GM04503 (cell line): ENCODE measurements at regions not wholly inside any gene's neighbourhood (a gene's known extent, or its start where the extent isn't known, plus 50 kb on each side); places are given as distances from the start of the nearest gene placed in this dataset.

Source experiments
- DNase-seq: peaks from one replicate; pipeline ENCODE4 v3.0.0-alpha.2; 2012; ENCODE audit warnings: low read depth

DNA sequence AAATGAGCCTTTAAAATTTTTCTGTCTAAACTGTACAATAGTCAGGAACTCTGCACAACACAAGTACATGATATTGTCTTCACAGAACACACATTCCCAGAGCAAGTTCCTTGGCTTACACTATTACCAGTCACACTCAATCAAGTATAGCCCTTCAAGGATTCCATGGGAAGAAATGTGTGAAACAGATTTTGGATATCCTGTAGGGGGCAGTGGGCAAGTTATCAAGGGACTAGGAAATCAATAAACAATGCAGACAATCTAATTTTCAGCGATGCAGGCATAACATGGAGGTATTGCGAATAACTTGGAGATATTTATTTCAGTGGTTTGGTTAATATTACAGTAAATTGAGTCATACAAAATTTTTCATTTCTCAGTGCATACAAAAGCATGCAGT lies 1171.5 kb upstream of the NUDT12 start:
- no peak for DNase-seq

DNA sequence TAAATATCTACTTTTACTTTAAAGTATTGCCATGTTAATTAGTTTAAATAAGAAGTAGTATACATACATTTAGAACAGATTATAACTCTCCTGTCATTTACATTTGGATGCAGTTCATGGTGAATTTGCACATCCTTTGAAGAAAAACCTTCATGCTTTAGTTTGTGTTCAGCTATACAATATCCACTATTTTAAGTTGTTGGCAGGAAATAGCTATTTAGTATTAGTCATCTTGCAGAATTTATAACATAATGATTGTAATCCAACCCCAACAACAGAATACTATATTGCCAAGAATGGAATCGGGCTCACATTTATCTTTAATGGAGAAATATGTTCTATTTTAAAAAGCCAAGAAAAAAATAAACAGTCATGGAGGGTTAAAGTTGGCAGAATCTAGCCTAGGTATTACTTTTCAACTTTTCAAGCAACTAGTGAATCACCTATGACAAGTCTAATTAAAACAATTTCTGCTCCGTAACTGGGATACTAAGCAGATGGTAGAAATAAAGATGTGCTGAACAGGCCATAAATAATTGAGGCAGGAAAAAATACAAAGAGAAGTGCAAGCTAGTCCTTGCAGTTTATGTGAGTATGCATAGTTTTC lies 1170.6 kb upstream of the NUDT12 start:
- no peak for DNase-seq

DNA sequence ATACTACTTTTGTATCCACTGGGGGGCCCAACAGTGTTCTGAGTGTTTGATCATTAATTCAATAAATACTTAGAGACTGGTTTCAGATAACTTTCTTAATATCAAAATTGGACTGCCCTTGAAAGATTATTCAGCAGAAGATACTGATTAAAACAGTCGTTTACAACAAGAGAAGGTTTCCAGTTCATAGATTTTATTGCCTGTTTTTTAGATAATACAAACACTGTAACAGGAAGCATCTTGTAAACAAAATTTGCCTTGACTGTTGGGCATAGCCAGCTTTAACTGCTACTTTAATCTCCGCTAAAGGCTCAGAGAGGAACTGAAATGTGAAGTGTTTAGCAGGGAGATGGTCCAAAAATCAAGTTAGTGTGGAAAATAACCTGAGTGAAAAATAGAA lies 1168.7 kb upstream of the NUDT12 start:
- DNase-seq, result no peak

GRCh38 chr5:104708027-104708426 lies 1145.4 kb upstream of the NUDT12 start:
- DNase-seq, result no peak

DNA sequence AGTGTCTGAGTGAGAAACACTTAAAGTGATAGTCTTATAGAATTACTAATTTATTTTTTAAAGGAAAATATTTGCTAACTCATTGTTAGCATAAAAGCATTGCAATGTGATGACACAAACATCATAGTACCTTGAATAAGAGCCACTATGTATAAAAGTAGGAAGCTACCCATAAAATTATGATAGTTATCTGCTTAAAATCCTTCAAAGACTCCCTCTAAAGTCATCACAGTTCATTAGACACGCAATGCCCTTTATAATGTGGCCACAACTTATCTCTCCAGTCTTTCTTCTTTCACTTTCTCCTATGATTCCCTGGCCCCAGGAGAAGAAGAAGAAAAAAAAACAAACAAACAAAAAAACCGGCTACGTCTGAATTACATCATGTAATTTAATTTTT lies 1144.0 kb upstream of the NUDT12 start:
- DNase-seq, result no peak

- DNase-seq, result no peak
These were observed 1139.6 kb upstream of the NUDT12 start for GRCh38 chr5:104702212-104702611.

GRCh38 chr5:104699438-104699837 lies 1136.8 kb upstream of the NUDT12 start:
- no peak for DNase-seq

GRCh38 chr5:104661256-104661655 lies 1098.7 kb upstream of the NUDT12 start:
- DNase-seq, result no peak

DNA sequence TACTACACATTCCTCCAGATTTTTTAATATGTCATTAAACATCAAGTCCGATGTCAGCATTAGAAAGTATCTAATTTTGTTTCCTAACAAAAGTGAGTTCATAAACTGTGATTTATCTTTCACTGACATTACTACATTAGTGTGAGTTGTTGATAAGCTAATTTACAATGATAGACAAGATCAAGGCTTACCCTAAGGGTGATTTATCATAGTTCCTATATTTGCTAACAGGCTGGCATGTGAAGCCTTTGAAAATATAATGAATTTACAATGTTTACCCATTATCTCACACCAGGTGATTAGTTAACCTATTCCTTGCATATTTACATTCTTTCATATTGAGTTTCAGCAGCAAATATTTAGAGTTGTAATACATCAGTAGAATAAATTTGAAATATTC lies 1096.9 kb upstream of the NUDT12 start:
- no peak for DNase-seq

DNA sequence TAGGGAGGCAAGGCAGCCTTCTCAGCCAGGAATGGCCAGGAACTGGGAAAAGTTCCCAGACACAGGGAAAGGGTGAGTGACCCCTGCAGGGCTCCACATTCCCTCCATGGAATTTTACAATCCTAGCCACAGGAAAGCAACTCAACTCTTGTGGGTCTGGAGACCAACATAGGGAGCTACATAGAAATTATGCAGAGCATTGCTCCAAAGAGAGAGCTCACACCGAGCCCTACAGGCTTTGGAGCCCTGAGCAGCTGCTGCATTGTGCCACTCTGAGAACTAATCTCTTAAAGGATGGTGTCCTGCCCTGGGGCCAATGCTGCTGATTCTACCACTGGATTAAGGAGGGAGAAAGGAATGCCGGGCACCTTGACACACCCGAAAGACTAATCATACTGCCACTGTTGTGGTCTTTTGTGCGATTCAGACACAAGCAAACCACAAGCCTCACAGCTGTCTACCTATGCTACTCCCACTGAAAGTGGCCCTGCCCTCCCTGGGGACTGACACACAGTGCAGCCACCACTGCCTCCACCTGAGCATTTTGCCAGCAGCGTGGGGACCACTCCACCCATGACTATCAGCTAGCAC lies 1089.8 kb upstream of the NUDT12 start:
- DNase-seq, result no peak

DNA sequence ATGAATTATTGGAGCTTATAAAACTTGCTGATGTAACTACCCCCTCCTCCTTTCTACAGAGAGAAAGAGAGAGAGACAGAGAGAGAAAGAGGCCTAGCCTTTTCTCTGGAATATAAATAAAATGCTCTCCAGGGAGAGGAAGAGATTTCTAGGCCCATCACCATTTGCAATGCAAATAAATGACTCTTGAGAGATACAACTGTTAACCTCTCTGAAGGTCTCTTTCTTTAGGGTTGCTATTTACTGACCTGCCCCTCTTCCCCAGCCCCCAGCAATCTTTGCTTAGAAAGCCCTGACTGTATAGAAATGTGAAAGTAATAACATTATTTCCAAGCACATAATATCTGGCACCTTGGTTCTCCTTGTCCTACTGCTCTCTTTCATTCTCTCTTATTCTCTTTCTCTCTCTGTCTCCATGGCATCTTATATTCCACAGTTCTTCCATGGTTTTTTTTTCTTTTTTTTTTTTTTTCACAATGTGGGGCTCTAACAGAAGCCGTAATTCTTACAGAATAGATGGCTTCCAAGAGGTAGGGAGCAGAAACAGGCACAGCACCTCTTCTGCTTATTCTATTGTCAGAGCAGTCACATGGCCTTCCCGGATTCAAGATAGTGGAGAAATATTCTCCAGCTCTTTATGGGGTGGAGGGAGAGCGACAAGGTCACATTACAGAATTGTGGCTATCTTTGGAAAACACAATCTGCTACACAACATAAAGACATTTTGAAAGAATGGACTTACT lies 1087.9 kb upstream of the NUDT12 start:
- DNase-seq, result no peak

GRCh38 chr5:104646416-104646815 lies 1083.8 kb upstream of the NUDT12 start:
- no peak for DNase-seq

DNA sequence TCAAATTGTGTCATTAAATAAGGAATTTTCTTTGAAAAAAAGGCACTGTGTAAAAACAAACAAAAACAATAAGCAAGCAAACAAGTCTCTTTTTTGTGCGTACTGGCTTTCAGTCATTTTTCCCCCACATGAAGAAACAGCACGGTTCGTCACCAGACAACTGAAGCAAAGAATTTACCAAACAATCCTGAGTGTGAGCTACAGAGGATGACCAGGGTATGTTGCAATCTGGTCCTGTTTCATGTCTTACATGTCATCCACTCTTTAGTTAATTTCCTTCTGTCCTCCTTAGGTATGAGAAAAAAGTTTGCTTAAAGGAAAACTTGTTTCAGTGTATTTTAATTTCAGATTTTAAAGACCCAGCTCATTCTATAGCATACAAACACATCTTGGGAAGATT lies 1080.7 kb upstream of the NUDT12 start:
- no peak for DNase-seq

- no peak for DNase-seq
These were observed 1072.6 kb upstream of the NUDT12 start for GRCh38 chr5:104635227-104635626.

GRCh38 chr5:104628911-104629310 lies 1066.3 kb upstream of the NUDT12 start:
- DNase-seq, result no peak

- no peak for DNase-seq
These were observed 1063.5 kb upstream of the NUDT12 start for GRCh38 chr5:104626122-104626521.

GRCh38 chr5:104612005-104612404 lies 1049.4 kb upstream of the NUDT12 start:
- DNase-seq, result no peak

- no peak for DNase-seq
These were observed 1048.7 kb upstream of the NUDT12 start for GRCh38 chr5:104611135-104611767.

GRCh38 chr5:104606258-104606829 lies 1043.8 kb upstream of the NUDT12 start:
- no peak for DNase-seq

DNA sequence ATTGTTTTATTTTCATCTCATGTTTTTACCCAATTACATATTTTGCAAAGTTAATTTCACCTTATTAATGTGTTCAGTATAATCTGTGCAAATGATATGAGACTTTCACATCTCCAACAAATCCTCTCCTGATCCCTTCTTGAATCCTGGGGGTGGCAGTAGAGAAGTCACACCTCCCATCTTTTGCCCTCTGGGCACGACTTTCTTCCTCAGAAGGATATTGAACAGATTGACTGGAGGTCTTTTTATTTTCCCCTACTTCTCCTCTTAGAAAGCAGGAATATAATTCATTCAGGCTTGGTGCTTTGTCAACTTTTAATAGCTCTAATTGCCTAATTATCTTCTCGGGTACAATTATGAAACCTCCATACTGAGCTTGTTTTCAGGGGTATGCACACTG lies 1037.1 kb upstream of the NUDT12 start:
- no peak for DNase-seq

- DNase-seq, result no peak
These were observed 1035.7 kb upstream of the NUDT12 start for GRCh38 chr5:104598285-104598684.

DNA sequence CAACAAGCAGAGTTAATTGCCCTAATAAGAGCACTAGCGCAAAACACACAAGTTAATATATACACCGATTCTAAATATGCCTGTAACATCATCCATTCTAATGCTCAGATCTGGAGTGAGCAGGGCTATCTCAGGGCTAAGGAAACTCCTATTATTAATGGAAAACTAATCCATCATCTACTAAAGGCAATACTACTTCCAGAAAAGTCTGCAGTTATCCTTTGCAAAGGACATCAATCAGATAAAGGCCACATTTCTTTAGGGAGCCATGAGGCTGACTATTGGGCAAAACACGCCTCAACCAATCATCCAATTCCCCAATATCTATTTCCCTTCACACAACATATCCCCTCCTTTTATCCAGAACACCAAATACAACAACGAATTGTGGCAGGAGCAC lies 1032.3 kb upstream of the NUDT12 start:
- DNase-seq, result no peak

- DNase-seq, result no peak
These were observed 1014.1 kb upstream of the NUDT12 start for GRCh38 chr5:104576677-104577076.
